ENCODE measurements at regions not wholly inside any gene's neighbourhood (a gene's known extent, or its start where the extent isn't known, plus 50 kb on each side); places are given as distances from the start of the nearest gene placed in this dataset.

DNA sequence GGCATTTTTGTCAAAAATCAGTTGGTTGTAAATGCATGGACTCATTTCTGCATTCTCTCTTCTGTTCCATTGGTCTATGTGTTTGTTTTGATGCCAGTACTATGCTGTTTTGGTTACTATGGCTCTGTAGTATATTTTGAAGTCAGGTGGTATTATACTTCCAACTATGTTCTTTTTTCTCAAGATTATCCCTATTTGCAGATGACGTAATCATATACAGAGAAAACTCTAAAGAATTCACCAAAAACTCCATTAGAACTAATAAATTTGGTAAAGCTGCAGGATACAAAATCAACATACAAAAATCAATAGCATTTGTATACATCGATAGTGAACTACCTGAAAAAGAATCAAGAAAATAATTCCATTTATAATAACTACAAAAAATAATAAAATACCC is 253.1 kb upstream of the NEGR1 start:
- no peak for TF ChIP-seq POLR2AphosphoS5 (IDR thresholded peaks at IDR 0.05)
- no peak for TF ChIP-seq POLR2A (IDR thresholded peaks at IDR 0.05)
- TF ChIP-seq CTCF (IDR thresholded peaks at IDR 0.05), result no peak
- no peak for TF ChIP-seq EP300 (IDR thresholded peaks at IDR 0.05)
